Bronchial epithelial cell (primary cell): ENCODE measurements at regions not wholly inside any gene's neighbourhood (a gene's known extent, or its start where the extent isn't known, plus 50 kb on each side); places are given as distances from the start of the nearest gene placed in this dataset.

Experiments used
- DNase-seq: peaks from one replicate; pipeline ENCODE4 v3.0.0-alpha.2; 2010; ENCODE audit warnings: low read depth
- FAIRE-seq: peaks from 2 replicates; lab custom pipeline; 2011; peaks lifted over from hg19 to GRCh38; lab: Jason Lieb, UNC
- H3K27me3 ChIP-seq: 2 replicates; pipeline ENCODE4 v1.5.1; 2011; ENCODE audit warnings: low read length; ENCODE audit not compliant: control insufficient read depth, insufficient read depth
- H3K36me3 ChIP-seq: 2 replicates; pipeline ENCODE4 v1.5.1; 2011; ENCODE audit warnings: low read length; ENCODE audit not compliant: control insufficient read depth, insufficient read depth
- H3K4me3 ChIP-seq: 2 replicates; pipeline ENCODE4 v1.5.1; 2011; ENCODE audit warnings: mild to moderate bottlenecking, low read depth, low read length, control low read depth
- CTCF ChIP-seq: IDR thresholded peaks from 2 replicates; pipeline ENCODE4 v1.5.1; 2011; ENCODE audit warnings: mild to moderate bottlenecking, moderate library complexity, low read length, control low read depth, inconsistent platforms; ENCODE audit not compliant: insufficient read depth, severe bottlenecking

- no peak for TF ChIP-seq CTCF
Measured at GRCh38 chr12:124704619-124705018, 137.2 kb upstream of the NCOR2 start.

GRCh38 chr12:124703856-124704255, 136.4 kb upstream of the NCOR2 start:
- DNase-seq (no peak), FAIRE-seq (no peak)
- no peak overlapping the region for H3K4me3 ChIP-seq
- H3K36me3 ChIP-seq: no peaks in the 10 kb centered on the region
- no peak for TF ChIP-seq CTCF
- peaks cover 11% of the 10 kb centered on the region for H3K27me3 ChIP-seq

More at GRCh38 chr12:124704619-124705018, 137.2 kb upstream of the NCOR2 start:
- Histone ChIP-seq H3K27me3 (peaks cover 4% of the 10 kb centered on the region), H3K36me3 (no peaks in the 10 kb centered on the region), H3K4me3 (no peak overlapping the region)
- DNase-seq: no peak
- no peak for FAIRE-seq

GRCh38 chr12:124702736-124703135, 135.3 kb upstream of the NCOR2 start:
- FAIRE-seq (no peak), DNase-seq (no peak)
- TF ChIP-seq CTCF: no peak
- Histone ChIP-seq H3K27me3 (peaks cover 19% of the 10 kb centered on the region), H3K36me3 (no peaks in the 10 kb centered on the region), H3K4me3 (no peak overlapping the region)

- Histone ChIP-seq H3K27me3 (peaks cover 23% of the 10 kb centered on the region), H3K4me3 (no peak overlapping the region), H3K36me3 (no peaks in the 10 kb centered on the region)
- no peak for TF ChIP-seq CTCF
- FAIRE-seq (no peak), DNase-seq (peak; percentile 51)
Measured at GRCh38 chr12:124700810-124701592, 133.6 kb upstream of the NCOR2 start.

- H3K4me3 ChIP-seq: no peak overlapping the region
- DNase-seq (no peak), FAIRE-seq (no peak)
- no peak for TF ChIP-seq CTCF
- H3K27me3 ChIP-seq: peaks cover 23% of the 10 kb centered on the region
- H3K36me3 ChIP-seq: no peaks in the 10 kb centered on the region
Measured at GRCh38 chr12:124699909-124700308, 132.5 kb upstream of the NCOR2 start.

- FAIRE-seq (no peak), DNase-seq (no peak)
- Histone ChIP-seq H3K27me3 (peaks cover 23% of the 10 kb centered on the region), H3K36me3 (no peaks in the 10 kb centered on the region), H3K4me3 (no peak overlapping the region)
- no peak for TF ChIP-seq CTCF
Measured at GRCh38 chr12:124698998-124699305, 131.5 kb upstream of the NCOR2 start.
